ENCODE measurements at regions not wholly inside any gene's neighbourhood (a gene's known extent, or its start where the extent isn't known, plus 50 kb on each side); places are given as distances from the start of the nearest gene placed in this dataset.
"Not testable (repeated sequence)": the region's sequence is repeated elsewhere in the genome, so short reads cannot be mapped to it uniquely, and the experiment has no call there.

GRCh38 chr5:2383698-2384065, 367.8 kb downstream of the IRX2 start:
- no peak for DNase-seq (ENCODE audit: low read depth)

- no peak for DNase-seq (ENCODE audit: low read depth)
These were observed 368.4 kb downstream of the IRX2 start for GRCh38 chr5:2382776-2383697.

- DNase-seq (ENCODE audit: low read depth), result no peak
These were observed 369.6 kb downstream of the IRX2 start for GRCh38 chr5:2381861-2382260.

- no peak for DNase-seq (ENCODE audit: low read depth)
These were observed 370.4 kb downstream of the IRX2 start for GRCh38 chr5:2381070-2381469.

- DNase-seq (ENCODE audit: low read depth), result no peak
These were observed 372.5 kb downstream of the IRX2 start for GRCh38 chr5:2378976-2379375.

- DNase-seq (ENCODE audit: low read depth), result no peak
These were observed 373.4 kb downstream of the IRX2 start for GRCh38 chr5:2378108-2378507.

- no peak for DNase-seq (ENCODE audit: low read depth)
These were observed 375.0 kb downstream of the IRX2 start for GRCh38 chr5:2376486-2376885.

GRCh38 chr5:2375757-2376250, 375.7 kb downstream of the IRX2 start:
- DNase-seq (ENCODE audit: low read depth), result no peak

GRCh38 chr5:2375291-2375690, 376.2 kb downstream of the IRX2 start:
- no peak for DNase-seq (ENCODE audit: low read depth)

GRCh38 chr5:2374703-2375102, 376.8 kb downstream of the IRX2 start:
- DNase-seq (ENCODE audit: low read depth), result no peak

GRCh38 chr5:2373631-2374030, 377.8 kb downstream of the IRX2 start:
- no peak for DNase-seq (ENCODE audit: low read depth)

- DNase-seq (ENCODE audit: low read depth), result no peak
These were observed 380.1 kb downstream of the IRX2 start for GRCh38 chr5:2371419-2371710.

GRCh38 chr5:2370626-2371418, 380.7 kb downstream of the IRX2 start:
- DNase-seq (ENCODE audit: low read depth), result no peak

GRCh38 chr5:2369178-2369577, 382.3 kb downstream of the IRX2 start:
- no peak for DNase-seq (ENCODE audit: low read depth)

GRCh38 chr5:2366816-2367215, 384.7 kb downstream of the IRX2 start:
- no peak for DNase-seq (ENCODE audit: low read depth)

GRCh38 chr5:2357309-2357708, 394.2 kb downstream of the IRX2 start:
- no peak for DNase-seq (ENCODE audit: low read depth)

- DNase-seq (ENCODE audit: low read depth), result no peak
These were observed 395.6 kb downstream of the IRX2 start for GRCh38 chr5:2355859-2356258.

GRCh38 chr5:2353871-2354440, 397.5 kb downstream of the IRX2 start:
- no peak for DNase-seq (ENCODE audit: low read depth)

- no peak for DNase-seq (ENCODE audit: low read depth)
These were observed 398.3 kb downstream of the IRX2 start for GRCh38 chr5:2353211-2353610.

GRCh38 chr5:2352101-2352861, 399.2 kb downstream of the IRX2 start:
- no peak for DNase-seq (ENCODE audit: low read depth)

GRCh38 chr5:2349768-2350167, 401.7 kb downstream of the IRX2 start:
- DNase-seq (ENCODE audit: low read depth), result not testable (repeated sequence)

GRCh38 chr5:2338686-2339085, 412.8 kb downstream of the IRX2 start:
- DNase-seq (ENCODE audit: low read depth), result no peak

Data from HT1080 (cell line).